Adipocyte (in vitro differentiated cells): ENCODE measurements at regions not wholly inside any gene's neighbourhood (a gene's known extent, or its start where the extent isn't known, plus 50 kb on each side); places are given as distances from the start of the nearest gene placed in this dataset.
A peak's percentile ranks its signal among the peaks of the same experiment; 100 is the strongest.

Experiments used
- DNase-seq: peaks from one replicate; pipeline ENCODE4 v3.0.0-alpha.2; 2015; ENCODE audit warnings: low read depth
- H3K27me3 ChIP-seq: replicated peaks from 2 replicates; pipeline ENCODE4 v1.7.0; 2013; ENCODE audit warnings: mild to moderate bottlenecking, low read length, moderate library complexity; ENCODE audit not compliant: control insufficient read depth, insufficient read depth
- H3K36me3 ChIP-seq: 2 replicates; pipeline ENCODE4 v1.7.0; 2013; ENCODE audit warnings: low read length, mild to moderate bottlenecking, moderate library complexity; ENCODE audit not compliant: control insufficient read depth, insufficient read depth, severe bottlenecking
- H3K4me1 ChIP-seq: 2 replicates; pipeline ENCODE4 v1.7.0; 2013; ENCODE audit warnings: mild to moderate bottlenecking, low read length, moderate library complexity; ENCODE audit not compliant: control insufficient read depth, insufficient read depth
- H3K4me3 ChIP-seq: 2 replicates; pipeline ENCODE4 v1.7.0; 2013; ENCODE audit warnings: mild to moderate bottlenecking, low read length, moderate library complexity
- H3K9ac ChIP-seq: 2 replicates; pipeline ENCODE4 v1.7.0; 2013; ENCODE audit warnings: mild to moderate bottlenecking, low read length, moderate library complexity
- H3K9me3 ChIP-seq: 2 replicates; pipeline ENCODE4 v1.7.0; 2013; ENCODE audit warnings: mild to moderate bottlenecking, low read length, moderate library complexity; ENCODE audit not compliant: control insufficient read depth

DNA sequence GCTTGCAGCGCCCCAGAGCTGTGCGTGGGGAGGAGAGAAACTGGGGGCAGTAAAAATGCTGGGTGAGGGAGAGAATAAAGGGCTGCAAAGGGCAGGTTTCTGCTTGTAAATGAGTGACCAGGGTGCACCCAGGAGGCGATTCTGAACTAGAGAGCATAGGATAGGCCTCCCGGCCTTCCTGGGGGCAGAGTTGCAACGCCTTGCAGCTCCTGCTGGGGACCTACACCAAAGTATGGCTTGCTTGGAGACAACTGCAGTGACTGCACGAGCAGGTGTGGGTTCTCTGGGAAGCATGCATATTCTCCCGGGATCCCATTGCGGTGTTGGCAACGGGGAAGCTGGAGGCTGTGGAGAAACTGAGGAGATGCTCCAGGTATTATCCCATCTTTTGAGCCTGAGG lies 111.6 kb upstream of the SPACA1 start:
- no peaks in the 10 kb centered on the region for H3K9me3 ChIP-seq
- no peaks in the 10 kb centered on the region for H3K4me1 ChIP-seq
- peaks cover 23% of the 10 kb centered on the region for H3K27me3 ChIP-seq
- H3K36me3 ChIP-seq, result no peaks in the 10 kb centered on the region
- no peak overlapping the region for H3K4me3 ChIP-seq
- DNase-seq, result no peak
- H3K9ac ChIP-seq, result no peak overlapping the region

- Histone ChIP-seq H3K4me1 (no peaks in the 10 kb centered on the region), H3K9me3 (no peaks in the 10 kb centered on the region), H3K9ac (no peak overlapping the region), H3K36me3 (no peaks in the 10 kb centered on the region), H3K4me3 (no peak overlapping the region), H3K27me3 (peaks cover 21% of the 10 kb centered on the region)
- no peak for DNase-seq
These were observed 112.4 kb upstream of the SPACA1 start for GRCh38 chr6:87935196-87935595.

GRCh38 chr6:87932361-87932760 lies 115.3 kb upstream of the SPACA1 start:
- H3K9me3 ChIP-seq, result no peaks in the 10 kb centered on the region
- DNase-seq, result no peak
- no peak overlapping the region for H3K9ac ChIP-seq
- H3K36me3 ChIP-seq, result no peaks in the 10 kb centered on the region
- H3K4me1 ChIP-seq, result peaks cover 2% of the 10 kb centered on the region
- no peak overlapping the region for H3K4me3 ChIP-seq
- H3K27me3 ChIP-seq, result peaks cover 21% of the 10 kb centered on the region

DNA sequence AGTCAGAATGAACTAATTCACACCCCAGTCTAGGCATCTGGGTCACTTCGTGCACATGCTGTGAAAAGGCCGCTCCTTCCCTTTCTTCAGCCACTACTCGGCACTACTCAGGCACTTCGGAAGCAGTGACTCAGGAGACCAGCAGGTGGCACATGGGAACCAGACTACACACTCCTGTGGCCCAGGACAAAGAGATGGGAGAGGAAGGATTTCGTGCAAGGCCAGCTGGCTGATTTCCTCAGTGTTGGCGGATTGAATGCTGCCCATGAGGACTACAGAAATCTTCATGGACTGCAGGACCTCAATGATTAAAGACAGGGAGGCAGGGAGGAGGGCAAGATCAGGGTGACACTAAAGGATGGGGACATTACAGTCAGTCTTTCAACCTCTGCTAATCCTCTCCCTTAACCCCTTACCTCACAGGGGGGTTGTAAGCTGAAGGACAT lies 117.8 kb upstream of the SPACA1 start:
- H3K9ac ChIP-seq, result peak overlapping the region; percentile 10
- peak; percentile 88 for DNase-seq
- H3K9me3 ChIP-seq, result no peaks in the 10 kb centered on the region
- peaks cover 2% of the 10 kb centered on the region for H3K4me1 ChIP-seq
- no peaks in the 10 kb centered on the region for H3K36me3 ChIP-seq
- H3K27me3 ChIP-seq, result peaks cover 20% of the 10 kb centered on the region
- no peak overlapping the region for H3K4me3 ChIP-seq

DNA sequence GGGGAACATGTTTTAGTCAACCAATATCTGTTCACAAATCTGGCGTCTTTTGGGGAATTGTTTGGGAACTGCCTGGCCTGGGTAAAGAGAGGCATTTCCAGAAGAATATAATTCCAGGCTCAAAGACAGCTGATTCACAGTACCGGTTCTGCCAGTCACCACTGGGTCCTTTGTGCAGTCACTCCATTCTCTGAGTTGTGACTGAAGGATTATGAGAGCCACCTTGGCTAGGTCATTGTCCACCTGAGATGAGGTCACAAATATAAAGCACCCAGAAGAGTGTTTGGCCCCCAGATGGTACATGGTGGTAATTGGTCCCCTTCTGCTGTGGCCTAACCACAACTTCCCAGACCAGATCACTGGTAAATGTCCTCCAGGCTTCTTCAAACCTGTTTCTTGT lies 121.0 kb upstream of the SPACA1 start:
- H3K9me3 ChIP-seq, result no peaks in the 10 kb centered on the region
- no peak for DNase-seq
- H3K4me3 ChIP-seq, result no peak overlapping the region
- H3K9ac ChIP-seq, result no peak overlapping the region
- H3K4me1 ChIP-seq, result peaks cover 2% of the 10 kb centered on the region
- H3K27me3 ChIP-seq, result peaks cover 8% of the 10 kb centered on the region
- no peaks in the 10 kb centered on the region for H3K36me3 ChIP-seq

DNA sequence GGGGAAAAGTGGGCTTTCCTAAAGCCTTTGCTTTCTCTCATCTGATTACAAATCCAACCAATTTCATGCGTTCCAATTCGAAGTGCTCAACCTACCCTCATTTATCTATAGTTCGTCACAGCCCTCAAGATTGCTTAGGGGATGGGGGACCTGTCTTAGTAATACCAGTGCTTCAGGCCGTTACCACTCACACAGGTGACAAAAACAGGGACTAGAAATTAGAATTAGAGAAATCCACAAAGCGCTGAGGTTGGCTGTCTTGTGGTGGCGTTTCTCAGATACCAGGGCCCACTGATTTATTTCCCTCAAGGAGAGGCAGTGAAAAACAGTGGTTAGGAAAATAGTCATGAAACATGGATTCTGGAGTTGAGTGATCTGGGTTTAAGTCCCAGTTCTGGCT lies 121.6 kb upstream of the SPACA1 start:
- Histone ChIP-seq H3K27me3 (peaks cover 8% of the 10 kb centered on the region), H3K9ac (no peak overlapping the region), H3K36me3 (no peaks in the 10 kb centered on the region), H3K4me3 (no peak overlapping the region), H3K4me1 (peaks cover 2% of the 10 kb centered on the region), H3K9me3 (no peaks in the 10 kb centered on the region)
- DNase-seq, result no peak

- peaks cover 2% of the 10 kb centered on the region for H3K4me1 ChIP-seq
- no peak for DNase-seq
- no peaks in the 10 kb centered on the region for H3K9me3 ChIP-seq
- H3K27me3 ChIP-seq, result peaks cover 8% of the 10 kb centered on the region
- H3K4me3 ChIP-seq, result no peak overlapping the region
- no peak overlapping the region for H3K9ac ChIP-seq
- H3K36me3 ChIP-seq, result no peaks in the 10 kb centered on the region
These were observed 122.1 kb upstream of the SPACA1 start for GRCh38 chr6:87925373-87926060.

DNA sequence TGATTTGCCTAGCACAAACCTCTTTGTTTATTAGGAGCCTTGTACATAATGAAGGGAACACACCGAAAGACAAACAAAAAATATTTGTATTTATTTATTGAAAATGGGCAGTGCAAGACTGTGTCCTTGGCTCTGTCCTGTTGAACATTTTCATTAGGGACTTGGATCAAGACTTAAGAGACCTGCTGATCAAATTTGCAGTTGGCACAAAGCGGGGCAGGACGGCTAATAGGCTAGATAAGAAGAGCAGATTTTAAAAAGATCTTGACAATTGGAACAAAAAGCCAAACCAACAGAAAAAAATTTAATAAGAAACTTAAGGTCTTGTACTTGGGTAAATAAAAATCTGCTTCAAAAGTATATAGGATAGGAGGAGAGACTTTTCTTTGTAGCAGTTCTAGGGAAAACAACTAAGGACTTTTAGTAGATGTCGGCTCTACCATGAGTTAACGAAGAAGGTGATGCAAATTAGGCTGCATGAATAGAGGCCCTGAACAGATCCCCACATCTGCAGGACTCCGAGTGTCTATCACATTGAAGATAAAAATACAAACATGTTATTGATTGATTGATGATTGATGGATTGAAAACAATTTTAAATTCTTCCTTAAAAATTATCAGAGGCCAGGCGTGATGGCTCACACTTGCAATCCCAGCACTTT lies 124.1 kb upstream of the SPACA1 start:
- no peak for DNase-seq
- no peak overlapping the region for H3K4me3 ChIP-seq
- H3K27me3 ChIP-seq, result peaks cover 28% of the 10 kb centered on the region
- no peaks in the 10 kb centered on the region for H3K9me3 ChIP-seq
- H3K9ac ChIP-seq, result no peak overlapping the region
- no peaks in the 10 kb centered on the region for H3K36me3 ChIP-seq
- no peaks in the 10 kb centered on the region for H3K4me1 ChIP-seq

GRCh38 chr6:87922947-87923330 lies 124.7 kb upstream of the SPACA1 start:
- no peak overlapping the region for H3K4me3 ChIP-seq
- no peaks in the 10 kb centered on the region for H3K36me3 ChIP-seq
- DNase-seq, result no peak
- peaks cover 28% of the 10 kb centered on the region for H3K27me3 ChIP-seq
- H3K4me1 ChIP-seq, result no peaks in the 10 kb centered on the region
- H3K9me3 ChIP-seq, result no peaks in the 10 kb centered on the region
- H3K9ac ChIP-seq, result no peak overlapping the region

DNA sequence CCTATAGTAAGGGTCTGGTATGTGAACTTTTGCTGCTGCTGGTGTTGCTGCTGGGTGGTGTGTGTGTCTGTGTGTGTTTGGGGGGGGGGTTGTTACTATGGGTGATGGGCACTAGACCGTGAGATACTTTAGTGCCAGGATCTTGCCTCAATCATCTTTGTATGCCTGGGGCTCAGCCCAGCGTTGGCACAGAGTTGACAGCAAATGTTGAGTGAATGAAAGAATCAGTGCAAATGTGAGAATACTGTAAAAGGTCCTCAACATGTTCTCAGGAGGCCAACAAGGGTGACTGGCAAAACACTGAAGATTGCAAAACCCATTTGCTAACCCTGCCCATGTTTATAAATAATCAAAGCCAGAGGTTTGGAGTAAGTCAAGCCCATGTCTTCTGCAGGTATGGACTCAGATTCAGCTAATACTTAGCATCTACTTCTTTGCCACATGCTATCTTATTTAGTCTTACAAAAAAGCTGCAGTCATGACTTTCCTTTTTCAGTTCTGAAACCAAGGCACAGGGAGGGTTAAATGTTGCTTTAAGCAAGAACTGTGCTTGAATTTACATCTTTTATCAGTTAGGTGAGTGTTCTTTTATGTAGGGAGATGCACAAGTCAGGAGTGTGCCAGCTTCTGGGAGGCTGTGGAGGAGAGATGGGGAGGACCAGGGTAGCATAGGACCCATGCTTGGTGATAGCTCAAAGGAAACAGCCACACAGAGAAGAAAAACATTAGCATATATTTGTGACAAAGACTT lies 125.3 kb upstream of the SPACA1 start:
- Histone ChIP-seq H3K9me3 (no peaks in the 10 kb centered on the region), H3K36me3 (no peaks in the 10 kb centered on the region), H3K4me3 (no peak overlapping the region), H3K27me3 (peaks cover 28% of the 10 kb centered on the region), H3K4me1 (no peaks in the 10 kb centered on the region), H3K9ac (no peak overlapping the region)
- no peak for DNase-seq

- H3K27me3 ChIP-seq, result peaks cover 25% of the 10 kb centered on the region
- no peak overlapping the region for H3K9ac ChIP-seq
- peaks cover 9% of the 10 kb centered on the region for H3K9me3 ChIP-seq
- no peak for DNase-seq
- no peaks in the 10 kb centered on the region for H3K36me3 ChIP-seq
- no peak overlapping the region for H3K4me3 ChIP-seq
- no peaks in the 10 kb centered on the region for H3K4me1 ChIP-seq
These were observed 126.6 kb upstream of the SPACA1 start for GRCh38 chr6:87921034-87921433.
